Stimulated activated CD8-positive, alpha-beta memory T cell treated with anti-CD3 and anti-CD28 coated beads, Interleukin-4, amount 100 ng/mL, for 48 hours (primary cell): ENCODE measurements at regions not wholly inside any gene's neighbourhood (a gene's known extent, or its start where the extent isn't known, plus 50 kb on each side); places are given as distances from the start of the nearest gene placed in this dataset.

ENCODE experiments used
- DNase-seq: peaks from one replicate; pipeline ENCODE4 v3.0.0-alpha.2; 2020

- no peak for DNase-seq
Measured at GRCh38 chr4:134309715-134310114, 108.1 kb upstream of the PABPC4L start.

- DNase-seq, result no peak
Measured at GRCh38 chr4:134308910-134309309, 107.3 kb upstream of the PABPC4L start.

- no peak for DNase-seq
Measured at GRCh38 chr4:134298313-134298712, 96.7 kb upstream of the PABPC4L start.

GRCh38 chr4:134297765-134298164 lies 96.2 kb upstream of the PABPC4L start:
- DNase-seq, result no peak

- DNase-seq, result no peak
Measured at GRCh38 chr4:134282680-134283079, 81.1 kb upstream of the PABPC4L start.

GRCh38 chr4:134278675-134279074 lies 77.1 kb upstream of the PABPC4L start:
- DNase-seq, result no peak

GRCh38 chr4:134276476-134276875 lies 74.9 kb upstream of the PABPC4L start:
- DNase-seq, result no peak

- DNase-seq, result no peak
Measured at GRCh38 chr4:134260126-134260525, 58.5 kb upstream of the PABPC4L start.
